C4-2B (cell line): ENCODE measurements at regions not wholly inside any gene's neighbourhood (a gene's known extent, or its start where the extent isn't known, plus 50 kb on each side); places are given as distances from the start of the nearest gene placed in this dataset.

Experiments used
- CTCF ChIP-seq: fragments of 450-650 bp; conservative IDR thresholded peaks from 2 replicates; pipeline ENCODE4 v1.5.1; 2017; ENCODE audit warnings: mild to moderate bottlenecking
- ZFX ChIP-seq: fragments of 450-650 bp; IDR thresholded peaks from 2 replicates; pipeline ENCODE4 v1.6.1; 2017

GRCh38 chr4:188454575-188454974, 315.3 kb downstream of the TRIML1 start:
- no peak for TF ChIP-seq CTCF
- no peak for TF ChIP-seq ZFX
